GM19395 (cell line): ENCODE measurements at regions not wholly inside any gene's neighbourhood (a gene's known extent, or its start where the extent isn't known, plus 50 kb on each side); places are given as distances from the start of the nearest gene placed in this dataset.
A peak's percentile ranks its signal among the peaks of the same experiment; 100 is the strongest.
"Not testable (repeated sequence)": the region's sequence is repeated elsewhere in the genome, so short reads cannot be mapped to it uniquely, and the experiment has no call there.

ENCODE experiments used
- ATAC-seq: cut with Tn5 transposase; IDR thresholded peaks from one replicate; pipeline ENCODE4 v1.9.1; 2021; ENCODE audit warnings: mild to moderate bottlenecking, moderate library complexity; ENCODE audit not compliant: unreplicated experiment

GRCh38 chr1:209080170-209080781 lies 503.2 kb upstream of the CAMK1G start:
- ATAC-seq = no peak

DNA sequence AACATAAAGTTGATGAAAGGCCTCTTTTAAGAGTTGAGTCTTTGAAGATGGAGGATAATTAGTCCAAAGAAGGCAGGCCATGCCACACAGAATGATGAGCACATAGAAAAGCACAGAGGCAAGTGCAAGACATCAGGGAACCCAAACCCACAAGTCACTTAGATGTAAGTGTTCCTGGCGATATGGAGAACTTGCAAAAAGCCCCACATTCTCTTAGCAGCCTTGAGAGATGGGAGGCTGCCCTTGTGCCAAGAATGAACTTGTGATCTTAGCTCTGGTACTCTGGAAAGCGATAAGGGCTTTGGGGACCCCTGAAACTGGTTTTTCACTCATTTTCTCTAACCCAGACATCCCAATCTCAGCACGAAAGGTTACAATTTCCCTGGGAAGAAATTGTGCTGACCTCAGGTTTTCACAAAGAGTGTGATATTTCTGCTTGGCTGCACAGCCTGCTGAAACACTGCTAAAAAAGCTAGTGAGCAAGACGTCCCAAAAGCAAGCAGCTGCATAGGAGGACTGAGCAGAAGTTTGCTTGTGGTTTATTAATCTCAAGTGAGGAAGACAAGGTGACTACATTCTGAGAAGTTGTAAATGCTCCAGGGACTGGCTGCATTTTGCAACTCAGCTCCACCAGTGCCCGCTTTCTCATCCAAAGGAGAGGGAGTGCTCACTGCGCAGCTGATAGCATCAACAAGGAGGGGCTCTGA lies 496.9 kb upstream of the CAMK1G start:
- ATAC-seq = peak; percentile 91

- ATAC-seq = no peak
Measured at GRCh38 chr1:209094384-209094783, 489.1 kb upstream of the CAMK1G start.

DNA sequence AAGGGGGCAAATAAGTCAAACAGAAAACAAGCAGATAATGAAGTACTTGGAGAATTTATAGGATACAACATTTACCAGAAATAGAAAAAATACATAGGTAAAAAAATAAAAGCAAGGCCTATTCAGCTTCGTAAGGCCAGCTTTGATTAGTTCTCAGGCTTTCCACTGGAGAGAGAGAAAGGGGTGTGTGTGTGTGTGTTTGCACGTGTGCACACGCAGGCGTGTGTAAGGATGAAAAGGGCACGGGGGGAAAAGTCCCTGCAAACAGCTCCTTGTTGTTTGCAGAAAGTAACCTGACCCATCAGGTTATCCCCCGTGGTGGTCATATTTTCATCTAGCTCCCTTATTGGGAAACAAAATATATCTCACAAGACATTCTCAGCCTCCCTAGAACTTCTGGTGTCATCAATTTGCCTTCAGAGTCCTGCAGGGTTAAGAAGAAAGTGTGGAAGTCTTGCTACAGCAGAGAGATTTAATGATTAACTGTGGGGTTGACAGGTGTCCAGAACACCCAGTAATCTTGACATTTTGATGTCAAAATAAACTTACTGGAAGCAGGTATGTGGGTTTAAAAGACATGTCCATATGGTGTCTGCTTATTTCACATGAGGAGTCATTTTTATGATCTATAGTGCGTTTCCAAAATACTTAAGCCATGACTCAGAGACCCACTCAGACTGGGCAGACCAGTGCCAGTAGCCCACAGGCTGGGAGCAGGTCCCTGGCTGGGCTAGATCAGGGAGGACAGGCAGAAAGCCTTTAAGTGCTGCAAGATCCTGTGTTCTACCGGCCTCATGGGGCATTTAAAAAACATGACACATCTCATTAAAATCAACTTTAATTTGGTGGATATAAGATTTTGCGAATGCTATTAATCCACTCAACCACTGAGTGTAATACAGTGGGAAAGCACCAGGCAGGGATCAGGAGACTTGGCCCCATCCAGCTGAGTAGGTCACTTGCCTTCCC lies 487.6 kb upstream of the CAMK1G start:
- peak; percentile 81 for ATAC-seq

- no peak for ATAC-seq
Measured at GRCh38 chr1:209100460-209100859, 483.1 kb upstream of the CAMK1G start.

GRCh38 chr1:209101106-209101505 lies 482.4 kb upstream of the CAMK1G start:
- no peak for ATAC-seq

- no peak for ATAC-seq
Measured at GRCh38 chr1:209102120-209102519, 481.4 kb upstream of the CAMK1G start.

DNA sequence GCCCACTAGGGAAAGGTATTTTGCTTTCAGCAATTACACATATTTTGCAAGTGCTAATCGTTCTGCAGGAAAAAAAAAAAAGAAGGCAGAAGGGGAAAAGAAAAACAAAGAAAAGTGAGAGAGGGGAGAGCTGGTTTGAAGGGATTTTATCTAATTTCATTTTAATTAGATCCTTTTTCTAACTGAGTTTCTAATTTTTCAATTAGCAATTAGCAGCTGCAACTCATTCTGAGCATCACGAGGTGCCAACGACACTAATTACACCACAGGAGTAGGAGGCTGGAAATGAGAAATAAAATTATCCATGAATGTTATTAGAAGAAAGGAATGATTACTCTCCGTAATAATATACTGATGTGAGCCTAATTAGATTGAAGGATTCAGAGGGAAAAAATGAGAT lies 481.0 kb upstream of the CAMK1G start:
- ATAC-seq = no peak

GRCh38 chr1:209103092-209103491 lies 480.4 kb upstream of the CAMK1G start:
- peak; percentile 68 for ATAC-seq

GRCh38 chr1:209104646-209105045 lies 478.9 kb upstream of the CAMK1G start:
- no peak for ATAC-seq

DNA sequence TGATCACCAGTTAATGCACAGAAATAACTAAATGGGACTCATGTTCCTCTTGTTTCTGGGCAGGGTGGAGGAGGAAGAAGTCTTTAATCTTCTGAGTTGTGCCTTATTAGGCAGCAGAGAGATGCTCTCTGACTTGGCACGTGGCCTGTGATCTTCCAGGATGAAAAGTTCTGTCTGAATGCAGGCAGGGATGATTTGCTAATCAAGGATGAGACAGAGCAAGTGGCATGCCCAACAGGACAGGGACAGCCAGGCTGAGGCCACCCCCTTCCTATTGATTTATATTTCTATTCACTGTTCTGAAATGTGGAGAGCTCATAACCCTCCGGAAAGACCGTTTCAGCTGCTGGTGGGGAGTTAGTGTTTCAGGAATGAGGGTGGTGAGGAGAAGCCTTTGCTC lies 477.8 kb upstream of the CAMK1G start:
- no peak for ATAC-seq

- ATAC-seq = no peak
Measured at GRCh38 chr1:209106237-209106741, 477.2 kb upstream of the CAMK1G start.

GRCh38 chr1:209106861-209107260 lies 476.7 kb upstream of the CAMK1G start:
- no peak for ATAC-seq

GRCh38 chr1:209107535-209107934 lies 476.0 kb upstream of the CAMK1G start:
- peak; percentile 71 for ATAC-seq

DNA sequence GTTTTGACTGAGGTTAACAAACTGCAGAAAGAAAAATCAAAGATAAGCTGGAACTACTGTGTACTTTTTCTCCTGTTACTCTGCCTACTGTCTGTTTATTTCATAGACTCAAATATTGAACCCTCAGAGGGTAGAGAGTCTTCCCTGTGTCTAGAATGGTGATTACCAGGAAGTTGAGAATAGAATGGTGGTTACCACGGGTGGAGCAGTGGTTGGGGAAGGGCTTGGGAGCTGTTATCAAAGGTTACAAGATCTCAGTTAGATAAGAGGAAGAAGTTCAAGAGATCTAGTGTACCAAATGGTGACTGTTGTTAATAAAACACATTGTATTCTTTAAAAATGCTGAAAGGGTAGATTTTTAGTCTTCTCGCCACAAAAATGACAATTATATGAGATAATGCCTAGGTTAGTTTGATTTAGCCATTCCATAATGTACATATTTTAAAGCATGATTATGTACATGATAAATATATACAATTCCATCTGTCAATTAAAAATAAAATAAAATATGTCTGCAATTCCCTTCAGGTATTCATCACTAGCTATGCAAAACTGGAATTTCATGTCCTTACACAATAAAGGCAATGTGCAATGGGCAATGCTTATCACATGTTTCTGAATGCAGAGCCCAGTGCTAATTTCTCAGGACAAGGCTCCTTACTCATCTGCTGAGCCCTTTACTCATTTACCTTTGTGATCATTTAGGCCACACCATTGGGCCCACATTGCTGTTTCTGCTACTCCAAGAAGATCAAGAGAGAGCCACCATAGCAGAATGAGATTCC lies 474.3 kb upstream of the CAMK1G start:
- no peak for ATAC-seq

- no peak for ATAC-seq
Measured at GRCh38 chr1:209113521-209113920, 470.0 kb upstream of the CAMK1G start.

DNA sequence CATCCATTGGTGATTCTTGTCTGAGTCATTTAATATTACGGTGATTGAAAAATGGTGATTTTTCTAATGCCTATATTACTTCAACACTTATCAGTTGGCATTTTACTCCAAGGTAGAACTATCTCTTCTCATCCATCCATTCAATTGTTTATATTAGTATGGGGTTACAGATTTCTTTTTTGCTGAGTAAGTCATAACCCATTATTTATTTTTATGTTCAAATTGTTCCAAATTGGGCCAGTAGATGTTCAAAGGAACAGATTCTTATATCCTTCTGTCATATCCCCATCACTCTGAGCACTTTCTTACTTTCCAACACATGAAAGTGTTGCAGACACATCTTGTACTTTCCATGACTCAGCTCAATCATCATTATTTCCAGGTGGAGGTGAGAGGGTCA lies 466.8 kb upstream of the CAMK1G start:
- no peak for ATAC-seq

GRCh38 chr1:209123601-209124000 lies 459.9 kb upstream of the CAMK1G start:
- ATAC-seq = no peak

GRCh38 chr1:209129091-209129490 lies 454.4 kb upstream of the CAMK1G start:
- ATAC-seq = not testable (repeated sequence)

DNA sequence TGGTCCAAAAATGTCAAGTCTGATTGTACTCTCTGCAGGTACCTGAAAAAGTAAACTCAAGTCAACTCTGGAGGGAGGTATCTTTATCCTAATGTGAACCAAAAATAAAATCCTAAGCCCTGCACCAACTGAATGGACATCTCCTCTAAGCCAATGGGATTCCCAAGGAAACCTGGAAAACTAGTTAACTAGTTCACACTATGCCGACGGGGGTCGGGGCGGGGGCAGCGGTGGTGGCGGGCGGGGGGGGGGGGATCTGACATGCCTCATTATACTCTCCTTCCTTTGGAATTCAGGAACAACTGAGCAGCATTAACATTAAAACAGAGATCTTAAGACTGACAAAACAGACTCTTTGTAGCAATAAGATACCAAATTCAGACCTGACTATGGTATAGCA lies 452.6 kb upstream of the CAMK1G start:
- ATAC-seq = no peak
